SK-N-SH (cell line): ENCODE measurements at regions not wholly inside any gene's neighbourhood (a gene's known extent, or its start where the extent isn't known, plus 50 kb on each side); places are given as distances from the start of the nearest gene placed in this dataset.

Source experiments
- CTCF ChIA-PET: fragments of 300-600, 350-600 bp; formaldehyde crosslinking; extraction: SDS; loops from one replicate; lab custom pipeline; 2021; lab: Yijun Ruan, JAX
- POLR2A ChIA-PET: fragments of 350-600 bp; sonication (Branson Sonifier 250); formaldehyde crosslinking; extraction: SDS; loops from one replicate; lab custom pipeline; 2020; ENCODE audit warnings: antibody characterized with exemption, inconsistent platforms; lab: Yijun Ruan, JAX
- DNase-seq: peaks from one replicate; pipeline ENCODE4 v3.0.0; 2012
- H2AFZ ChIP-seq: fragments of 200-600 bp; sonication (generic); 2 replicates; pipeline ENCODE4 v1.8.1; 2016; ENCODE audit warnings: antibody characterized with exemption, mild to moderate bottlenecking, low read depth
- H3F3A ChIP-seq: fragments of 200-600 bp; sonication (generic); replicated peaks from 2 replicates; pipeline ENCODE3; 2016; ENCODE audit warnings: antibody characterized with exemption, mild to moderate bottlenecking; ENCODE audit not compliant: insufficient read depth
- H3K27ac ChIP-seq, 2 experiments: fragments of 200-500 bp in 1 of 2; fragments of 200-600 bp in 1 of 2; sonication (Bioruptor generic) in 1 of 2; sonication (generic), shearing (Covaris generic) in 1 of 2; 2 replicates each; pipeline versions ENCODE4 v1.5.1 to v1.6.1; 2014 to 2016; ENCODE audit warnings: low read depth in 2 of 2, inconsistent platforms in 1 of 2, low read length in 1 of 2, mild to moderate bottlenecking in 1 of 2, mixed read lengths in 1 of 2
- H3K27me3 ChIP-seq: fragments of 200-600 bp; sonication (generic), shearing (Covaris generic); 2 replicates; pipeline ENCODE4 v1.6.1; 2016; ENCODE audit warnings: mixed run types; ENCODE audit not compliant: insufficient read depth
- H3K36me3 ChIP-seq, 2 experiments: fragments of 200-500 bp in 1 of 2; fragments of 200-600 bp in 1 of 2; sonication (Bioruptor generic) in 1 of 2; sonication (generic) in 1 of 2; replicated peaks in 1 of 2; 2 replicates each; pipeline versions ENCODE3 to v1.5.1; 2014 to 2016; ENCODE audit warnings: low read length in 1 of 2, mild to moderate bottlenecking in 1 of 2; ENCODE audit not compliant: insufficient read depth in 2 of 2, control insufficient read depth in 1 of 2
- H3K4me1 ChIP-seq, 2 experiments: fragments of 200-500 bp in 1 of 2; fragments of 200-600 bp in 1 of 2; sonication (Bioruptor generic) in 1 of 2; sonication (generic), shearing (Covaris generic) in 1 of 2; 2 replicates each; pipeline versions ENCODE4 v1.5.1 to v1.6.1; 2014 to 2016; ENCODE audit warnings: low read depth in 1 of 2, low read length in 1 of 2, mixed run types in 1 of 2; ENCODE audit not compliant: insufficient read depth in 2 of 2, control insufficient read depth in 1 of 2
- H3K4me2 ChIP-seq: fragments of 200-600 bp; sonication (generic), shearing (Covaris generic); 2 replicates; pipeline ENCODE4 v1.6.1; 2017; ENCODE audit warnings: mixed run types
- H3K4me3 ChIP-seq, 2 experiments: fragments of 200-500 bp in 1 of 2; fragments of 200-600 bp in 1 of 2; sonication (Bioruptor generic) in 1 of 2; sonication (generic), shearing (Covaris generic) in 1 of 2; 2 replicates each; pipeline versions ENCODE4 v1.5.1 to v1.8.1; 2014 to 2016; ENCODE audit warnings: low read depth in 2 of 2, inconsistent platforms in 1 of 2, low read length in 1 of 2, mild to moderate bottlenecking in 1 of 2, mixed read lengths in 1 of 2, moderate library complexity in 1 of 2
- H3K79me2 ChIP-seq: fragments of 200-600 bp; sonication (generic); 2 replicates; pipeline ENCODE4 v1.8.1; 2017; ENCODE audit warnings: mild to moderate bottlenecking; ENCODE audit not compliant: insufficient read depth
- H3K9ac ChIP-seq: fragments of 200-600 bp; sonication (generic); 2 replicates; pipeline ENCODE4 v1.6.1; 2017; ENCODE audit warnings: mixed run types
- H3K9me2 ChIP-seq: fragments of 200-600 bp; sonication (generic); 2 replicates; pipeline ENCODE4 v1.6.1; 2017; ENCODE audit warnings: mixed run types
- H3K9me3 ChIP-seq: fragments of 200-600 bp; sonication (generic); 2 replicates; pipeline ENCODE4 v1.6.1; 2017; ENCODE audit warnings: mixed run types, mild to moderate bottlenecking, moderate library complexity
- H4K20me1 ChIP-seq: fragments of 200-600 bp; sonication (generic); 2 replicates; pipeline ENCODE4 v1.6.1; 2017; ENCODE audit warnings: mild to moderate bottlenecking, mixed run types; ENCODE audit not compliant: insufficient read depth
- EP300 ChIP-seq, 2 experiments: IDR thresholded peaks; 2 replicates each; pipeline versions ENCODE4 v1.4.0 to v1.6.1; 2012; ENCODE audit warnings: borderline replicate concordance in 1 of 2, low read depth in 1 of 2, low read length in 1 of 2
- EZH2phosphoT487 ChIP-seq: fragments of 200-600 bp; sonication (generic); IDR thresholded peaks from 2 replicates; pipeline ENCODE4 v1.6.1; 2017; ENCODE audit warnings: low read depth, mixed run types, mild to moderate bottlenecking, antibody characterized with exemption, moderate library complexity, borderline replicate concordance
- FOSL2 ChIP-seq: IDR thresholded peaks from 2 replicates; pipeline ENCODE4 v1.4.0; 2012; ENCODE audit warnings: low read depth, mild to moderate bottlenecking, moderate library complexity, borderline replicate concordance
- MXI1 ChIP-seq: IDR thresholded peaks from 2 replicates; pipeline ENCODE4 v1.6.1; 2012; ENCODE audit warnings: mild to moderate bottlenecking, low read depth, low read length, improper control_type of control experiment
- NRF1 ChIP-seq: IDR thresholded peaks from 2 replicates; pipeline ENCODE4 v1.6.1; 2012; ENCODE audit warnings: low read depth, mild to moderate bottlenecking, low read length
- PBX3 ChIP-seq: IDR thresholded peaks from 2 replicates; pipeline ENCODE4; 2012
- RCOR1 ChIP-seq: fragments of 150-350 bp; IDR thresholded peaks from 2 replicates; pipeline ENCODE4 v1.6.1; 2017; ENCODE audit warnings: antibody characterized with exemption, low read length
- REST ChIP-seq: IDR thresholded peaks from 2 replicates; pipeline ENCODE4 v1.6.1; 2012; ENCODE audit warnings: mild to moderate bottlenecking, low read depth, low read length, moderate library complexity
- RXRA ChIP-seq: IDR thresholded peaks from 2 replicates; pipeline ENCODE4 v1.4.0; 2012; ENCODE audit warnings: low read depth, mild to moderate bottlenecking, borderline replicate concordance
- SIN3A ChIP-seq: IDR thresholded peaks from 2 replicates; pipeline ENCODE4 v1.6.1; 2012; ENCODE audit warnings: low read depth, mild to moderate bottlenecking, low read length, moderate library complexity, borderline replicate concordance
- TAF1 ChIP-seq: IDR thresholded peaks from 2 replicates; pipeline ENCODE4 v1.6.1; 2012; ENCODE audit warnings: low read depth, mild to moderate bottlenecking, low read length, moderate library complexity, borderline replicate concordance
- YY1 ChIP-seq: IDR thresholded peaks from 2 replicates; pipeline ENCODE4 v1.4.0; 2012; ENCODE audit warnings: low read depth, mild to moderate bottlenecking
- WGBS: methylation state at CpG from one replicate; pipeline ENCODE4 v1.1.6; 2017; ENCODE audit warnings: low lambda C conversion rate; 5-methylcytosine and 5-hydroxymethylcytosine counted together

- H4K20me1 ChIP-seq = no peaks in the 10 kb centered on the region
- TF ChIP-seq NRF1 (no peak), EZH2phosphoT487 (no peak), MXI1 (no peak), TAF1 (no peak), REST (no peak), PBX3 (no peak), EP300 (IDR thresholded peaks at IDR 0.05; ENCODE audit: borderline replicate concordance in 1 of 2, low read depth in 1 of 2, low read length in 1 of 2) (no peak), RXRA (no peak), SIN3A (no peak), YY1 (no peak), FOSL2 (no peak), RCOR1 (no peak)
- TF ChIP-seq, all 33 proteins: peak for 0
- peak overlapping the region in 1 of 2 experiments; percentile 7; a peak in 1 of 4 replicates for H3K27ac ChIP-seq
- 89% methylated on average over 7 of the region's 7 CpGs for WGBS
- no peaks in the 10 kb centered on the region; the same call in 1 of the 2 replicates for H3K79me2 ChIP-seq
- H3F3A ChIP-seq = peaks cover 9% of the 10 kb centered on the region
- H3K36me3 ChIP-seq = no peaks in the 10 kb centered on the region
- H3K4me3 ChIP-seq = no peak overlapping the region
- no peak overlapping the region for H3K9ac ChIP-seq
- POLR2A ChIA-PET = no interaction called here
- peaks cover 10 to 27% of the 10 kb centered on the region in 2 experiments; a peak in 2 of 4 replicates for H3K4me1 ChIP-seq
- CTCF ChIA-PET = interaction anchor here (0.6 to 1.9 kb wide), 4 partner anchors 9 to 253 kb away, joined by 3 to 7 read pairs (median 4); no protein-coding TSS in a partner anchor
- H2AFZ ChIP-seq = no peak overlapping the region
- H3K9me2 ChIP-seq = no peaks in the 10 kb centered on the region
- H3K9me3 ChIP-seq = no peaks in the 10 kb centered on the region
- DNase-seq = no peak
- H3K4me2 ChIP-seq = no peak overlapping the region
- H3K27me3 ChIP-seq = no peaks in the 10 kb centered on the region
Observed at GRCh38 chr15:62644216-62644888, 398.2 kb upstream of the TPM1 start.
